ENCODE measurements at regions not wholly inside any gene's neighbourhood (a gene's known extent, or its start where the extent isn't known, plus 50 kb on each side); places are given as distances from the start of the nearest gene placed in this dataset.

DNA sequence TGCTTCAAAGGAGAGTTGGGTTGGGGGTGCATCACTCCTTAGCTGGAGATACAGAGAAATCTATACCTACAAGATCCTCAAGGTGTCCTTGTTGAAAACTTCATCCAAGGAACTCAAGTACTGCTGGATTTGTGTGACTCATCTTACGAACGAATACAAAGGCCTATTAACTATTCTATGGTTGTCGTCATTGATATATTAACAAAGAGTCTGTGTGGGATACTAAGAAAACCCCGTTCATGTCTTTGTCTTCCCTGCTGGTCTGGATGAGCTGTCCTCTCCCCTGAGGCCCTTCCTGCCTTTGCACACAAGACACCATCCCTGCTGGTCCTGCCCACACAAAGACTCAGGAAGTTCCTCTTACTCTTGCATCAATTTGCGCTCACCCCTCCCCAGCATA, 54.9 kb upstream of the IRF2 start:
- no peaks in the 10 kb centered on the region for H3K9me3 ChIP-seq (replicated peaks in 1 of 2; ENCODE audit: control insufficient read depth in 1 of 2, insufficient read depth in 1 of 2, low read length in 2 of 2)
- no peak overlapping the region for H3K4me2 ChIP-seq (replicated peaks; ENCODE audit: extremely low read depth, low read length, poor library complexity, severe bottlenecking)
- intact Hi-C loops (cut with micrococcal nuclease): no loop called here
- Mint-ChIP-seq H3K4me1 (peaks cover 34% of the 10 kb centered on the region), H3K27me3 (ENCODE audit: low read depth in 3 of 3) (peaks cover 0 to 3% (median 0%) of the 10 kb centered on the region in 3 donors), H3K9me3 (peaks cover 1 to 10% (median 6%) of the 10 kb centered on the region in 7 donors), H3K4me3 (no peak overlapping the region), H3K36me3 (peaks cover 0 to 4% of the 10 kb centered on the region in 2 donors), H3K27ac (peak overlapping the region in 1 of 7 donors; percentile 59)
- H3K27ac ChIP-seq (ENCODE audit: low read depth in 1 of 2, low read length in 2 of 2): no peak overlapping the region
- no peak overlapping the region for H3K4me3 ChIP-seq (replicated peaks in 1 of 3; ENCODE audit: low read depth in 2 of 3, low read length in 3 of 3)
- no peak overlapping the region for H3K9ac ChIP-seq (ENCODE audit: insufficient read depth, low read length, poor library complexity, severe bottlenecking)
- TF ChIP-seq CTCF (IDR thresholded peaks at IDR 0.05): no peak
- no peaks in the 10 kb centered on the region for H4K20me1 ChIP-seq (ENCODE audit: insufficient read depth, low read length)
- H3K4me1 ChIP-seq (ENCODE audit: control insufficient read depth in 1 of 2, insufficient read depth in 2 of 2, low read length in 2 of 2): peaks cover 15 to 19% of the 10 kb centered on the region in 2 donors
- H3K79me2 ChIP-seq (ENCODE audit: insufficient read depth, low read length): no peaks in the 10 kb centered on the region
- H3K27me3 ChIP-seq (ENCODE audit: control insufficient read depth in 2 of 2, insufficient read depth in 2 of 2, low read length in 2 of 2): no peaks in the 10 kb centered on the region
- DNase-seq: no peak
- 78% methylated on average over 1 of the region's 5 CpGs for WGBS (ENCODE audit: insufficient coverage)
- no peak overlapping the region for H2AFZ ChIP-seq (ENCODE audit: insufficient read depth, low read depth, low read length, poor library complexity, severe bottlenecking)
- no peaks in the 10 kb centered on the region for H3K36me3 ChIP-seq (replicated peaks in 1 of 2; ENCODE audit: control insufficient read depth in 1 of 2, insufficient read depth in 2 of 2, low read length in 2 of 2)

GRCh38 chr4:184528713-184529112, 54.4 kb upstream of the IRF2 start:
- Histone ChIP-seq H3K4me2 (replicated peaks; ENCODE audit: extremely low read depth, low read length, poor library complexity, severe bottlenecking) (no peak overlapping the region), H3K27me3 (ENCODE audit: control insufficient read depth in 2 of 2, insufficient read depth in 2 of 2, low read length in 2 of 2) (no peaks in the 10 kb centered on the region), H4K20me1 (ENCODE audit: insufficient read depth, low read length) (no peaks in the 10 kb centered on the region), H2AFZ (ENCODE audit: insufficient read depth, low read depth, low read length, poor library complexity, severe bottlenecking) (no peak overlapping the region), H3K9me3 (replicated peaks in 1 of 2; ENCODE audit: control insufficient read depth in 1 of 2, insufficient read depth in 1 of 2, low read length in 2 of 2) (no peaks in the 10 kb centered on the region), H3K27ac (ENCODE audit: low read depth in 1 of 2, low read length in 2 of 2) (no peak overlapping the region), H3K36me3 (replicated peaks in 1 of 2; ENCODE audit: control insufficient read depth in 1 of 2, insufficient read depth in 2 of 2, low read length in 2 of 2) (no peaks in the 10 kb centered on the region), H3K4me1 (ENCODE audit: control insufficient read depth in 1 of 2, insufficient read depth in 2 of 2, low read length in 2 of 2) (peaks cover 10 to 13% of the 10 kb centered on the region in 2 donors), H3K79me2 (ENCODE audit: insufficient read depth, low read length) (no peaks in the 10 kb centered on the region), H3K4me3 (replicated peaks in 1 of 3; ENCODE audit: low read depth in 2 of 3, low read length in 3 of 3) (no peak overlapping the region), H3K9ac (ENCODE audit: insufficient read depth, low read length, poor library complexity, severe bottlenecking) (no peak overlapping the region)
- intact Hi-C loops (cut with micrococcal nuclease): no loop called here
- no peak overlapping the region for H3K27ac Mint-ChIP-seq
- H3K27me3 Mint-ChIP-seq (ENCODE audit: low read depth in 3 of 3): peaks cover 0 to 3% (median 0%) of the 10 kb centered on the region in 3 donors
- H3K9me3 Mint-ChIP-seq: peaks cover 1 to 11% (median 6%) of the 10 kb centered on the region in 7 donors
- no CpG with 5 or more reads among the region's 3 CpGs for WGBS (ENCODE audit: insufficient coverage)
- TF ChIP-seq CTCF (IDR thresholded peaks at IDR 0.05): no peak
- no peak for DNase-seq
- peaks cover 0 to 4% of the 10 kb centered on the region in 2 donors for H3K36me3 Mint-ChIP-seq
- no peak overlapping the region for H3K4me3 Mint-ChIP-seq
- peaks cover 31% of the 10 kb centered on the region for H3K4me1 Mint-ChIP-seq
